Cardiac muscle cell (in vitro differentiated cells and primary cell): ENCODE measurements at regions not wholly inside any gene's neighbourhood (a gene's known extent, or its start where the extent isn't known, plus 50 kb on each side); places are given as distances from the start of the nearest gene placed in this dataset.

Source experiments
- DNase-seq, 2 donors: peaks; one replicate each; pipeline versions ENCODE4 v3.0.0 to v3.0.0-alpha.2; 2010 to 2017; ENCODE audit warnings: low read depth in 1 of 2, low spot score in 1 of 2
- H3K27ac ChIP-seq: fragments of 200-600 bp; sonication (generic); 2 replicates; pipeline ENCODE4 v1.5.1; 2016
- H3K27me3 ChIP-seq: fragments of 200-600 bp; sonication (generic); 2 replicates; pipeline ENCODE4 v1.6.0; 2016; ENCODE audit warnings: control low read depth
- H3K36me3 ChIP-seq: fragments of 200-600 bp; sonication (generic); 2 replicates; pipeline ENCODE4 v1.5.1; 2016; ENCODE audit warnings: control low read depth
- H3K4me1 ChIP-seq: fragments of 200-600 bp; sonication (generic); 2 replicates; pipeline ENCODE4 v1.8.1; 2017; ENCODE audit warnings: low read depth, mild to moderate bottlenecking, mixed run types
- H3K4me3 ChIP-seq: fragments of 200-600 bp; sonication (generic); 2 replicates; pipeline ENCODE4 v1.5.1; 2016; ENCODE audit warnings: mild to moderate bottlenecking
- H3K9me3 ChIP-seq: fragments of 200-600 bp; sonication (generic); 2 replicates; pipeline ENCODE4 v1.5.1; 2017; ENCODE audit warnings: low read depth, mild to moderate bottlenecking, control low read depth
- CTCF ChIP-seq: IDR thresholded peaks from 2 replicates; pipeline ENCODE4 v1.5.1; 2012; ENCODE audit warnings: low read depth, mild to moderate bottlenecking, low read length

GRCh38 chr22:22735695-22736611 is 91.5 kb downstream of the GGTLC2 start:
- no peak for DNase-seq
- Histone ChIP-seq H3K9me3 (no peaks in the 10 kb centered on the region), H3K27ac (no peak overlapping the region), H3K4me1 (no peaks in the 10 kb centered on the region), H3K4me3 (no peak overlapping the region), H3K36me3 (no peaks in the 10 kb centered on the region), H3K27me3 (no peaks in the 10 kb centered on the region)
- TF ChIP-seq CTCF = no peak

GRCh38 chr22:22737590-22737989 is 93.2 kb downstream of the GGTLC2 start:
- TF ChIP-seq CTCF = no peak
- no peaks in the 10 kb centered on the region for H3K9me3 ChIP-seq
- no peaks in the 10 kb centered on the region for H3K4me1 ChIP-seq
- no peak for DNase-seq
- no peaks in the 10 kb centered on the region for H3K36me3 ChIP-seq
- no peak overlapping the region for H3K27ac ChIP-seq
- no peak overlapping the region for H3K4me3 ChIP-seq
- no peaks in the 10 kb centered on the region for H3K27me3 ChIP-seq

- H3K27me3 ChIP-seq = no peaks in the 10 kb centered on the region
- H3K36me3 ChIP-seq = no peaks in the 10 kb centered on the region
- DNase-seq = no peak
- H3K4me1 ChIP-seq = no peaks in the 10 kb centered on the region
- TF ChIP-seq CTCF = no peak
- no peak overlapping the region for H3K27ac ChIP-seq
- H3K4me3 ChIP-seq = no peak overlapping the region
- H3K9me3 ChIP-seq = no peaks in the 10 kb centered on the region
Measured at GRCh38 chr22:22738959-22739585, 94.7 kb downstream of the GGTLC2 start.

GRCh38 chr22:22740560-22741276 is 96.3 kb downstream of the GGTLC2 start:
- Histone ChIP-seq H3K27me3 (no peaks in the 10 kb centered on the region), H3K36me3 (no peaks in the 10 kb centered on the region), H3K4me3 (no peak overlapping the region), H3K9me3 (no peaks in the 10 kb centered on the region), H3K27ac (no peak overlapping the region), H3K4me1 (no peaks in the 10 kb centered on the region)
- no peak for TF ChIP-seq CTCF
- no peak for DNase-seq

GRCh38 chr22:22741843-22742242 is 97.4 kb downstream of the GGTLC2 start:
- H3K4me3 ChIP-seq = no peak overlapping the region
- no peak for TF ChIP-seq CTCF
- no peaks in the 10 kb centered on the region for H3K9me3 ChIP-seq
- DNase-seq = no peak
- H3K36me3 ChIP-seq = no peaks in the 10 kb centered on the region
- H3K4me1 ChIP-seq = no peaks in the 10 kb centered on the region
- H3K27ac ChIP-seq = no peak overlapping the region
- H3K27me3 ChIP-seq = no peaks in the 10 kb centered on the region
